COR-L47 (cell line): ENCODE measurements at regions not wholly inside any gene's neighbourhood (a gene's known extent, or its start where the extent isn't known, plus 50 kb on each side); places are given as distances from the start of the nearest gene placed in this dataset.

Experiments used
- DNase-seq: peaks from one replicate; lab custom pipeline; 2025; lab: John Stamatoyannopoulos, UW

DNA sequence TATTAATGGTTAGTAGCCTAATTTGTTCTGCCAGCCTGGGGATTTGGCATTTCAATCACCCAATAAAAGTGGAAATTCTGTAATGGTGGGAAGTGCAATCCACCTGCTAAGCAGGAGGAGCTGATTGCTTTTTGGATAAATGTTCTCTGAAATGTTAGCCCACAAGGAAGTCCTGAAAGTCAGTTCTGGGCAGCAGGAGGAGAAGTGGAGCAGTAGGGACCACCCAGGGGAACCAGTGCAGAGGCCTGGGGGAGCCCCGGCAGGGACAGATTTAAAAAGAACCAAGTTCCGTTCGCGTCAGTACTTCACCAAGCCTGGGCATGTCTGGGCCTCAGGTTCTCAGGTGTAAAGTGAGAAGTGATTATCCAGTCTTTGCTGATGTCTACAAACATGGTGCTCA lies 248.5 kb upstream of the RAB6C start:
- DNase-seq: no peak

DNA sequence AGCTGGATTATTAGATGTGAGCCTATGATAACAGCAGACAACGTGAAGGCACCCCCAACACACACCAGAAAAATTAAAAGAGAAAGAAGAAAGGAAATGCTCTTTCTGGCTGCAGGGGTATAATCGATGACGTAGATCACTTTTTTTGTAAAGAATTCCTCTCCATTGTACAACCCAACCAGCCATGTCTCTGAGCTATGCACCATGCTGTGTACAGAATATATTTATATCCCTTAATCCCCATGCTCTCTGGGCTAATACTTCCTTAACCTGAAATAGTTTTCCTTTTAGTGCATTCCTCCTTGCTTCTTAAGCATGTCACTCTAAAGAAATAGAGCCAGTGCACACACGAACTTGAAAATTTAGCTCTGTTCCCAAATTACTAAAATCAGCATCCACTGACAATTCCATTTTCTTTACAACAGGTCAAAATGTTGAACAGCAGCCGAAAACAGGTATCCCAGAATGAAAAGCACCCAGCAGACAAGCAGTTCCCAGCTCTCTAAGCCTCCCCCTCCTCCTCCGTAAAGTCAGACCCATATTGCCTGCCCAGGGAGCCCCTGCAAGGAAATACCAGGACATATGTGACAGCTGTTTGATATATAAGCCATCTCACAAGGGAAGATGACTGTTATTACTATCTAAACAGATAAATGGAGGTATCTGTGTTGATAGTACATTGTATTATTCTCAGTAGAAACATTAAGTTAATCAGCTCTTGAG lies 247.4 kb upstream of the RAB6C start:
- DNase-seq: no peak

DNA sequence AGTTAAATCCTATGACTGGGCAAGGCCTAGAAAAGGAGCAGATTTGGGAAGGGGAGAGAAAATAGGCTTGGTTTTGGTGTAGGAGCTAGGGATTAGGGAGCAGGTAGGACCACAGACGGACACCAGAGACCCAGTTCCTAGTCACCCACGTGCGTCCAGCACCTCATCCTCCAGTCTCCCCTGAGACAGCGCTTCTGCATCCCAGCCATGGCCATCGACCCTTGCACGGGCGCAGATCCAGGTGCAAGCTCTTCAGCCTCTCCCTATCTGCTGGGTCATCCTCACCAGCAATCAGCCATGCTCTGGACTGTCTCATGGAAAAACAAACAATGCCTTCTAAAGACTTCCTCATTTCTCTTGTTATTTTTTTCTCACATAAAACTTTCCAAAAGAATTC lies 246.8 kb upstream of the RAB6C start:
- no peak for DNase-seq

DNA sequence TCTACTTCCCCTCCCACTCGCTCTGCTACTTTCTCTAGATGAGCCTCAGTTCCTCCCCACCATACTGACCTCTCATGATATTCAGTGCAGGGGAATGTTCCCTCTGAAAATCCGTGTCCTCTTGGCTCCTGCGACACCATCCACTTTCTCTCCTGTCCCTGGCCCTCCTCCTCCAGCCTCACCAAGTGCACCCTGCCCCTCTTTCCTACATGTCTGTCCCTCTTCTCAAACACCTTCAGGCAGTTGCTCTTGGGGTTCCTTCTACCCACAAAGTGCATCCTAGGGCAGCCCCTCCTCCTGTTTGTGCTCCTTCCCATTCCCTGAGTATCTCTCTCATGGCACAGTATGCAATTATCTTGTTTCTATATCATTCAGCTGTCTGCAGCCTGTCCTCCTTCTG lies 246.4 kb upstream of the RAB6C start:
- no peak for DNase-seq

DNA sequence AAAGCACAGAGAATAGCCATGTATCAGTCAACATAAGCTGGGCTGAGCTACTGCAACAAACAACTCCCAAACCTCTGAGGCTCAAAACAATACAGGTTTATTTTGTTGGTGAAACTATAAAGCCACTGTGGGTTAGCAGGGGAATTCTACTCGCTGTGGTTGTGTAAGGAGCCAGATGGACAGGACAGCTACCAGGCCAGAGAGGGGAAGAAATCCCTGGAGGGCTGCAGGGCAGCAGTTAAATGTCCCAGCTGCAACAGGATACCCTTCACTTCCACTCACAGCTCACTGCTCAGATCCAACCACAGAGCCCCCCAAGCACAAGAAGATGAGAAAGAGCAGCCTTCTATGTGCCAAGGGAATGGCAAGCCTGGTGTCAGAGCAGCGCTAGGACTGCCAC lies 245.9 kb upstream of the RAB6C start:
- no peak for DNase-seq

DNA sequence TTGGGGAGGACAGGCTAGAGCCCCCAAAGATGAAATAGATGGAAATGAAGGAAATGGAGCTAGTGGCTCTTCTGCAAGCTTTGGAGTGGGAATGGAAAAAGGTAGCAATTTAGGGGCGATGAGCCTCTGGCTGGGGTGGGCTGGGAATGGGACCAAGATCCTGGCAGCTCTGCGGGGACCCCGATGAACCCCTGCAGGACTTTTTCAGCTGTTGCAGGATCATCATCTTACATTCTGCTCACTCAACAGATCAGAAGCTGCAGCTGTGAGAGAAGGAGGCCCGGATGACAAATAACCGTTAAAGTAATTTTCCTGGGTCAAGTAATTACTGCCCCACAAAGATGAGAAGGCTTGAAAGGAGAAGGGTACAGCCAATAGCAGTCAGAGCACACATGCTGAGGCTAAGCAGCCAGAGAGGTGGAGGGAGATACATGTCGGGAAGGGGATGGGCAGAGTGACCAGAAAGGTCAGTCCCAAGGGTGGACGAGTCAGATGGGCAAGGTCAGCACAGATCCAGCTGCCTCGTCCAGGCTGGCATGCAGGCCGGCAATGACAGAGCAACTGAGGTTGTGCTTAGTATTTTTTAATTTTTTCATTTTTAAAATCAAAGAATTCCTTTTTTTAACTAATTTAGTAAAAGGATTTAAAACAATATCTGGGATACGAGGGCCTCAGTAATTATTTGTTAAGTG lies 245.0 kb upstream of the RAB6C start:
- no peak for DNase-seq

DNA sequence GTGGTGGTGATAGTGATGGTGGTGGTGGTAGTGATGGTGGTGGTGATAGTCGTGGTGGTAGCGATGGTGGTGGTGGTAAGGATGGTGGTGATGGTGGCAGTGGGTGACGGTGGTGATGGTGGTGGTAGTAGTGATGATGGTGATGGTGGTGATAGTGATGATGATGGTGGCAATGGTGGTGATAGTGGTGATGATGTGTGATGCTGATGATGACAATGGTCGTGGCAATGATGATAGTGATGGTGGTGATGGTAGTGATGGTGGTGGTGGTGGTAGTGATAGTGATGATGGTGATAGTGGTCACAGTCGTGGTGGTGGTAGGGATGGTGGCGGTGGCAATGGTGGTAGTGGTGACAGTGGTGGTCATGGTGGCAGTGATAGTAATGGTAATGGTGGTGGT lies 243.9 kb upstream of the RAB6C start:
- no peak for DNase-seq

DNA sequence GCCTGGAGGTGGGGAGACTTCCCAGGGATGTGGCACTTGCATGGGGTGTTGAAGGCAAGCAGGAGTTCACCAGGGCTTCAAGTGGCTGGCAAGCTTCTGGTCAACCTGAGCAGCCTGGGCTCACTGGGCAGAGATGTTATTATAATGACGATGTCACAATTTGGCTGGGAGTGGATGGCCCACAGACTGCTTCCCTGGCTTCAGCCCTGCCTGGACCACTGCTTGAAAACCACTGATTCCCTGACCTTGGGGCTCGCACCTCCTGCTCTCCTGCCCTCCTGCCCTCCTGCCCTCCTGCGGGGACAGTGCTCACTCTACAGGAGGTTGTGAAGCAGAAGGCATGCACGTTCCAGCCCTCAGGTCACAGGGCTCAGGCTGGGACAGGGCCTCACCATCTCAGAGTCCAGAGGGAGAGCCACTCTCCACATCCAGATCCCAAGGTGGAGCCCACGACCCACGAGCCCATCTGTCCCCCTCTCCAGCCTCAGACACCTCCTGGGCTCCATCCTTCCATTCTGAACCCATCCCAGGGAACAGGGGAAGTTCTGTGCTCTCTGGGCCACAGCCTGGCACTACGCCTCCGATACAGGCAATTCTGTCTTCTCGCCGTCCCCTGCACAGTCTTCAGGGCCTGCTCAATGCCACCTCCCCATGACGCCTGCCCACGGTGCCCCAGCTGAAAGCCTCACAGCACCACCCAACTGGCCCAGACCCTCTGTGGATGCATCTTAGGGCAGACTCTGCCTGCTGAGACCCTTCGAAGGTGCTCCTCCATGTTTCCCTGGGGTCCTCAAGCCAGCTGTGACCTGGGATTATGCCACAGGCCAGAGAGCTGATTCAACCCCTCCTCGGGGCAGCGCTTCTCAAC lies 241.6 kb upstream of the RAB6C start:
- DNase-seq: no peak

DNA sequence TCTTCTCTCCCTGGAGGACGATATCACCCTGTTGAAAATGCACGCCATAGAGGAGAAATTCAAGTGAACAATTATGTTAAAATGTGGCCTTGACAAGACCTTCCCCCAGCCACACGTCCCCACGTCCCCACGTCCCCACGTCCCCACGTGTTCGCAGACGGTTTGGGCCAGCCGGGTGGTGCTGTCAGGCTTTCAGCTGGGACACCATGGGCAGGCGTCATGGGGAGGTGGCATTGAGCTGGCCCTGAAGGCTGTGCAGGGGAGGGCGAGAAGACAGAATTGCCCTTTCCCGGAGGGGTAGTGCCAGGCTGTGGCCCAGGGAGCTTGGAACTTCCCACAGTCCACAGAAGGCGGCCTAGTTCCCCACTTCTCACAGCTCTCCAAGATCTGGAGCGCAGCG lies 240.7 kb upstream of the RAB6C start:
- DNase-seq: no peak

DNA sequence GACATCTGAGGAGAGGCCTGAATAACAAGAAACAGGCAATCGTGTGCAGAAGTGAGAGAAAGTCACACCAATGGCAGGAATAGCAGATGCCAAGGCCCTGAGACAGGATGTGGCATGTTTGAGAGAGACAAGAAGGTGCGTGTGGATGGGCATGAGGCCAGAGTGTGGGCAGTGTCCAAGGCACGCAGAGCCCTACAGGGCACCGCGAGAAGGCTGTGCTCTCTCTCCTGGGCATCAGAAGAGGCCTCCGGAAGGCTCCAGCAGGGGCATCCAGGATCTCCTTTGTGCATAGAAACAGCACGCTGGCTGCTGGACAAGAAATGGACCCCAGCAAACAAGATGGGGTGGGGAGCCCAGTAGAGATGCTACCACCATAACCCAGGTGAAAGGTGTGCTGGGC lies 239.0 kb upstream of the RAB6C start:
- no peak for DNase-seq

DNA sequence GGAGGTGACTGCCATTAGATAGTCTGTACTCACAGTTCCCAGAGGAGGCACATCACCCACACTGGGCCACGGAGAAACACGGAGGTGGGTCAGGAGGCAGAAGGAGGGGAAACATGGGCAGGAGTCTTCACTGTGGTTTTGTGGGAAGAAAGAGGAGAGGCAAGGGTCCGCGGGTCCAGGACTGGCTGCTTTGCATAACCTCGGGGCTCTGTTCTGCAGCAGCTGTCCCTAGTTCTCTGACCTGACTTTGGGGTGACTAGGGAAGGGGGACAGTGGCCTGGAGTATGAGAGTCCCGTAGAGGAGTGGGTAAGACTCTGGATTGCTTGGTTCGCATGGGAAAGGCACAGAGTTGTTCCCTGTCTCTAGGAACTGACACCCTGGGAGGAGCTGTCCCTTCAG lies 238.3 kb upstream of the RAB6C start:
- no peak for DNase-seq

DNA sequence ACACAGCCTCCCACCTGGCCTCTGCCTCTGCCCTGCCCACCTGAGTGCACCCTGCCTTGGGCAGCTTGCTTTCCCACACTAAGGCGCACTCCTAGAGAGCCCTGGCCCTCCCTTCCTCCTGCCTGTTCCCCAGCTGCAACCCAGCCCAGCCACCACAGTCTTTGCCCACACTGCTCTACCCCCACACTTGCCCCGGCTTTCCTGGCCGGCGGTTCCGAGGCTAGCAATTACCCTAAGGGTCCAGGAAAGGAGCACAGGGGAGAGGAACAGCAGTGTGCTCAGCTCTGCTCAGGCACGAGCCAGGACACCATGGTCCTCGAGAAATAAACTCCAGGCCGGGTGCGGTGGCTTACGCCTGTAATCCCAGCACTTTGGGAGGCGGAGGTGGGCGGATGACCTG lies 237.8 kb upstream of the RAB6C start:
- DNase-seq: no peak

DNA sequence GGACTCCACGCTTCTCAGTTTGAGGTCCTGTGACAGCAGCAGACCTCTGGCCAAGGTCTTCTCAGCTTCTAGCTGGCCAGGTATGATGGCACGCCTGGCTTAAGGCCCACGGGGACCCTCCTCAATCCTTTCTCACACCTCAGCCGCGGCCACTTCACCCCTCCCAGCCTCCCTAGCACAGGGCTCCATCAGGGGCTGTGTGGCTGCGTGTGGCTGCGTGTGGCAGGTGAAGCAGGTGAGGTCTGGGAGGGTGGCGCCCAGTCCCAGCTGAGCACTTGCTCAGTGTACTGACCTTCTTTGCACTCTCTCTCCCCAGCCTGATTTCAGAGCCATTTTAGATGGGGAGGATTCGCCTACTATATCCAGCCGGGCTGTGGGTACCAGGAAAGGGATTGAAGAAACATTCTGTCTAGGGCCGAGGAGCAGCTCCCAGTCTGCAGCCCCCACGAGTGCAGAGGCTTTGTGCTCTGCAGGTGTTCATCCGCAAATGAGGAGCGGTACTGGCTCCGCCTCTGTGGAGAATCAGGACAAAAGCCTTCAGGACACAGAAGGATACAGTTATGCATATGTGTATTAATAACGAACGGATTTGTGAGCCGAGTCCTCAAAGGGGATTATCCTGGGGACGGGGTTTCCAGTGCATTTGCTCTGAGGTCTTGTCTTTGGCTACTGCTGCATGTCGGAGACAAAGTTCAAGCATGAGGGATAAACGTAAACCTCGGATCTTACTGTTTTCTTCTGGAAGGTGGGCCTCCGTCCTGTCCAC lies 236.9 kb upstream of the RAB6C start:
- DNase-seq: no peak

DNA sequence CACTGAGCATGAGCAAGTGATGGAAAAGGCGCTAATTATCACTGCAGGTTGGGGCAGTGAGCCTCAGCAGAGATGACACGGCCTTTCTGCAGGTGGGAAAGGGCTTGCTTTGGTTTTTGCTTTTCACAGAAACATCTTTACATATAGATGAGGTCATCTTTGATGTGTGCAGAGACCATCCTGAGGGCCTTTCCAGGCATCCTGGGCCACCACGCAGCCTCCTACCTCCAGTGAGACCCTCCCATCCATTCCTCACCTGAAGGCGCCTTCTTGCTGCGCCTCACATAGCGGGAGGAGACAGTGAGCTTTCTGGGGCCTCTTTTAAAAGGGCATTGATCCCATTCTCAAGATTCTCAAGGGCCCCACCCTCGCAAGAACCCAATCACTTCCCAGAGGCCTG lies 235.3 kb upstream of the RAB6C start:
- DNase-seq: no peak

DNA sequence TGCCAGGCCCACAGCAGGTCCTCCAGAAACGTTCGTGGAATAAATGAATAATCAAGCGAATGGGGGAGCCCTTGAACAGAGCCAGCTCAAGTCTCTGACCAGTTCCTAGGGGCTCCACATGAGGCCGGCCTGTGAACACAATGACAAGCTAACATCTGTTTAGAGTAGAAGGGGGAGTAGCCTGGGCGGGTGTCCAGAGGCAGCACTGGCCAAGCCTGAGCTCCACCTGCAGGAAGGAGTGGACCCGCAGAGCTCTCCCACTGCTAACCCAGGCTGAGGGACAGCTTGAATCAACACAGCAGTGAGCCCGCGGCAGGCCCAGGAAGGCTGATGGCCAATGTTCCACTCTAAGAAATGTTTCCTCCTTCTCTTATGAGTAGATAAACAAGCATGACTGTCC lies 234.8 kb upstream of the RAB6C start:
- DNase-seq: no peak

DNA sequence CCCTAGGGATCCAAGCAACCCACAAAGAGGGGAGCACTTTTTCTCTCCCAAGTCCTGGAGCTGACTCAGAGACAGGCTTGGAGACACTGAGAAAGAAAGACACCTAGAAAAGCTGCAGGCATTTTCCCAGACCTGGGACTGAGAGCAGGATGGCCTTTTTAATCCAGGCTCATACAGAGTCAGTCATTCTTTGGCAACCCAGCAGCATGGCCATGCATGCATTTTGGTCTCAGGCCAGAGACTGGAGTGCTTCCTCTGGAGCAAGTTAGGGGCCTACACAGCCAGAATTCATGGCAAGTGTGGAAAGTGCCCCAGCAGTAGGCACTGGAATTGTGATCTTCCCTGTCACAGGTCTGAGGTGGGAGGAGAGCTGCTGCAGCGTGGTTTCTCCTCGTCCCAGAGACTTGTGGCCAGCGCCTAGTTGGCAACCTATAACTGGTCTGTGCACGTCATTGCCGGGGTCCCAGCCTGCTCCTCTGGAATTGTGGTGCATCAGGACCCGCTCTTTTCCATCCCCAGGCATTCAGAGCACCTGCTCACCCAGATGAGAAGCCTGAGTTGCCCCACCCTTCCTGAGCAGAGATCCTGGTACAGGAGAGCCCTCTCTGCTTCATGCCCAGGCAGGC lies 231.9 kb upstream of the RAB6C start:
- DNase-seq: no peak

DNA sequence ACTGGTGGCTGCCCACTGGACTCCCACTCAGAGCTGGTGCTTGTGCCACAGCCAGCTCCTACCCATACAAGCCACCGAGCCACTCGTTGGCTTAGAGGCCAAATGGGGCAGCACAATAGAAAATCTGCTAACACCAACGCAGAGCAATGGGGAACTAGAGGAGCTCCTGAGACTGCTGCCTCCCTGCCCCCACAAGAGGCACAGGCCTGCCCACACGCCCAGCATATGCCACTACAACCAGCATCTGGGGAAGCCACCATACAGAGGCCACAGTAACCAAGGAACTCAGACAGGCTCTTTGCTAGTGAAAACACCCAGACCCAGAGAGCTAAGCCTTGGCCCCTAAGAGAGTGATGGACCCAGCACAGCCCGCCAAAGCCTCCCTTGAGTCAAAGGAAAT lies 231.2 kb upstream of the RAB6C start:
- no peak for DNase-seq

DNA sequence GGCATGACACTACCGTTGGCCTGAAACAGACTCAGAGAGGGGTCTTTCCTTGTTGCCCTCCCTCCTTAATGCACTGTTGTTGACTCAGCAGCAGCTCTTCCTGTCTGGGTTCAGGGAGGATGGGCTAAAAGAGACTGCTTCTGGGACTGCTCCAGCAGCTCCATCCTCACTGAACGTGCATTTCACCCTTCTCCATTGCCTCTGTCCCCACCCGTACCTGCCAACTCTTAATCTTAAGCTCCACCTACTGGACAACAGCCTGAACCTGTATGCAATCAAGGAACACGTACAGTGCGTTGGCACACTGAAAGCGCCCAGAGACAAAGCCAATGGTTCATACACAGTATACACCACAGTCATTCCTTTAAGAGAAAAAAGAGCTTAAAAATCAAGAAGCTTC lies 230.8 kb upstream of the RAB6C start:
- no peak for DNase-seq

DNA sequence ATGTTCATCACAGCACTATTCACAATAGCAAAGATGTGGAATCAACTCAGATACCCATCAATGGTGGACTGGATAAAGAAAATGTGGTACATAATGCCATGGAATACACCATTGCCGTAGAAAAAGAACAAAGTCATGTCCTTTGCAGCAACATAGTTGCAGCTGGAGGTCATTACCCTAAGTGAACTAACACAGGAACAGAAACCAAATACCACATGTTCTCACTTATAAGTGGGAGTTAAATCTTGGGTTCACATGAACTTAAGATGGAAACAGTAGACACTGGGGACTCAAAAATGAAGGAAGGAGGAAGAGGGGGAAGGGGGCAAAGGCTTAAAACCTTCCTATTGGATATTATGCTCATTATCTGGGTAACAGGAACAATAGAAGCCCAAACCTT lies 228.1 kb upstream of the RAB6C start:
- no peak for DNase-seq

DNA sequence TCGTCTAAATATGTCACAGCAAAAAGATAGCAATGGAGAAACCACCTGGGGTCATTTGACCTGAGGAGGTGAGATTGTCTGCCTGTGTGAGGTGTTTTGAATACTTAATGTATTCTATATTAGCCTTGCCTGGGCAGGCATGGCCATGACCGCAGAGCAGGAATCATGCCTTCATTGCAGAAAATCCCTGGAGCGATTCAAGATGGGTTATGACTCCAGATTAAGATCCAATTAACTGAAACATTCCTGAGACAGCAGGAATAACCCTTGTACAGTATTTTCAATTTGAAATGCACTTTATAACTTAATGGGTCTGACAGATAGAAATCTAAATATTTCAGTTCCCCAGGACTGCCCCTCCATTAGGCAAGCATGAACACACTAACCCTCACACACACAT lies 227.3 kb upstream of the RAB6C start:
- no peak for DNase-seq

DNA sequence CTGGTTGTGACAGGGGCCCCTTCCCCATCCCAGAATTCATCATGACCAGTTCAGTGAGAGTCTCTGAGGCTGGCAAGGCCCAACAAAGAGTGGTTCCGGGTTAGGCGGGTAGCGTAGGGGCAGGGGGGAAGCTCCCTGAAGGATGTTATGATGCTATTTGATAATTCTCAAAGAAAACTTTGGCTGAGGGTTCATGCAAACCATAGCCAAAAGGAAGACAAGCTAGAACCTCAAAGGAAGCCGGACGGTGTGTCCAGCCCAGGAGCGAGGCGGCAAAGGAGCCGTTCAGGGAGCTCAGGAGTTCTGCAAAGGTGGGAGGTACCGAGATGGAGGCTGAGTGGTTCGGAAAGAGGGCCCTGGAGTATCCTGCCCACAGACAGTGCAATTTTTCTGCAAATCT lies 226.8 kb upstream of the RAB6C start:
- DNase-seq: no peak

DNA sequence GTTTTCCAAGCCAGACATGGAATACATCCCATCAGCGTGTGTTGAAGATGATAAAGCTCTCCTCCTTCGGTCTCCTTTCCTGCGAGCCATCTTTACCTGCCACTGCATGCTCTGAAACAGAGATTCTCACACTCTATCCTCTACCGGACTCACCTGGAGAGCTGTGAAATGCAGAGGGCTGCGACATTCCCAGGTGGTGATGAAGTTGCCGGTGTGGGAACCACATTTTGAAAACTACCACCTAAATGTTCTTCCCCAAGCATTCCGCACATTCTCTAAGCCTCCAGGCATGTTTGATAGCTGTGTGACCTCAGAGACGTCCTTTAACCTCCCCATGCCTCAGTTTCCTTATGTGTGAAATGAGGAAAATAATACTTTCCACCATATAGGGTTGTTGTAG lies 226.2 kb upstream of the RAB6C start:
- no peak for DNase-seq
